ENCODE measurements at regions not wholly inside any gene's neighbourhood (a gene's known extent, or its start where the extent isn't known, plus 50 kb on each side); places are given as distances from the start of the nearest gene placed in this dataset.
A peak's percentile ranks its signal among the peaks of the same experiment; 100 is the strongest.

- no peak for FAIRE-seq
- DNase-seq: no peak
- H3K4me3 ChIP-seq (ENCODE audit: low read depth in 1 of 3, low read length in 3 of 3): no peak overlapping the region
- no peaks in the 10 kb centered on the region for H3K9me3 ChIP-seq (ENCODE audit: control insufficient read depth in 2 of 2, insufficient read depth in 1 of 2, low read depth in 1 of 2, low read length in 1 of 2)
- no peaks in the 10 kb centered on the region for H3K27me3 ChIP-seq (ENCODE audit: control insufficient read depth in 3 of 3, insufficient read depth in 3 of 3, low read length in 3 of 3)
- H3K4me1 ChIP-seq (ENCODE audit: control insufficient read depth in 3 of 3, insufficient read depth in 2 of 3, low read depth in 1 of 3, low read length in 2 of 3): no peaks in the 10 kb centered on the region
- 90 to 96% (median 91%) methylated on average over 5 of the region's 5 CpGs for WGBS, 3 donors
- H3K36me3 ChIP-seq (ENCODE audit: control insufficient read depth in 3 of 3, insufficient read depth in 2 of 3, low read depth in 1 of 3, low read length in 3 of 3): no peaks in the 10 kb centered on the region
- no peak overlapping the region for H3K27ac ChIP-seq (ENCODE audit: low read depth in 1 of 3, low read length in 2 of 3)
Observed at GRCh38 chr7:54679490-54679817, 79.6 kb downstream of the SEC61G start.

- Histone ChIP-seq H3K36me3 (ENCODE audit: control insufficient read depth in 3 of 3, insufficient read depth in 2 of 3, low read depth in 1 of 3, low read length in 3 of 3) (no peaks in the 10 kb centered on the region), H3K9me3 (ENCODE audit: control insufficient read depth in 2 of 2, insufficient read depth in 1 of 2, low read depth in 1 of 2, low read length in 1 of 2) (no peaks in the 10 kb centered on the region), H3K4me1 (ENCODE audit: control insufficient read depth in 3 of 3, insufficient read depth in 2 of 3, low read depth in 1 of 3, low read length in 2 of 3) (no peaks in the 10 kb centered on the region), H3K4me3 (ENCODE audit: low read depth in 1 of 3, low read length in 3 of 3) (no peak overlapping the region), H3K27me3 (ENCODE audit: control insufficient read depth in 3 of 3, insufficient read depth in 3 of 3, low read length in 3 of 3) (no peaks in the 10 kb centered on the region), H3K27ac (ENCODE audit: low read depth in 1 of 3, low read length in 2 of 3) (no peak overlapping the region)
- no peak for DNase-seq
- no peak for FAIRE-seq
- 83 to 88% (median 85%) methylated on average over 6 of the region's 6 CpGs for WGBS, 3 donors
Observed at GRCh38 chr7:54678763-54679489, 80.1 kb downstream of the SEC61G start.

- H3K9me3 ChIP-seq (ENCODE audit: control insufficient read depth in 2 of 2, insufficient read depth in 1 of 2, low read depth in 1 of 2, low read length in 1 of 2): no peaks in the 10 kb centered on the region
- H3K27ac ChIP-seq (ENCODE audit: low read depth in 1 of 3, low read length in 2 of 3): no peak overlapping the region
- H3K36me3 ChIP-seq (ENCODE audit: control insufficient read depth in 3 of 3, insufficient read depth in 2 of 3, low read depth in 1 of 3, low read length in 3 of 3): no peaks in the 10 kb centered on the region
- DNase-seq (no peak), FAIRE-seq (no peak)
- H3K27me3 ChIP-seq (ENCODE audit: control insufficient read depth in 3 of 3, insufficient read depth in 3 of 3, low read length in 3 of 3): peaks cover 0 to 2% (median 0%) of the 10 kb centered on the region in 3 donors
- 83 to 95% (median 90%) methylated on average over 3 of the region's 3 CpGs for WGBS, 3 donors
- no peak overlapping the region for H3K4me3 ChIP-seq (ENCODE audit: low read depth in 1 of 3, low read length in 3 of 3)
- H3K4me1 ChIP-seq (ENCODE audit: control insufficient read depth in 3 of 3, insufficient read depth in 2 of 3, low read depth in 1 of 3, low read length in 2 of 3): no peaks in the 10 kb centered on the region
Observed at GRCh38 chr7:54674891-54675290, 84.1 kb downstream of the SEC61G start.

- Histone ChIP-seq H3K4me3 (ENCODE audit: low read depth in 1 of 3, low read length in 3 of 3) (no peak overlapping the region), H3K4me1 (ENCODE audit: control insufficient read depth in 3 of 3, insufficient read depth in 2 of 3, low read depth in 1 of 3, low read length in 2 of 3) (no peaks in the 10 kb centered on the region), H3K9me3 (ENCODE audit: control insufficient read depth in 2 of 2, insufficient read depth in 1 of 2, low read depth in 1 of 2, low read length in 1 of 2) (no peaks in the 10 kb centered on the region), H3K27me3 (ENCODE audit: control insufficient read depth in 3 of 3, insufficient read depth in 3 of 3, low read length in 3 of 3) (peaks cover 0 to 2% (median 0%) of the 10 kb centered on the region in 3 donors), H3K27ac (ENCODE audit: low read depth in 1 of 3, low read length in 2 of 3) (no peak overlapping the region), H3K36me3 (ENCODE audit: control insufficient read depth in 3 of 3, insufficient read depth in 2 of 3, low read depth in 1 of 3, low read length in 3 of 3) (no peaks in the 10 kb centered on the region)
- no peak for DNase-seq
- FAIRE-seq: no peak
- 77 to 85% (median 81%) methylated on average over 4 of the region's 4 CpGs for WGBS, 3 donors
Observed at GRCh38 chr7:54672519-54672918, 86.5 kb downstream of the SEC61G start.

GRCh38 chr7:54664235-54665228, 94.5 kb downstream of the SEC61G start:
- no peaks in the 10 kb centered on the region for H3K36me3 ChIP-seq (ENCODE audit: control insufficient read depth in 3 of 3, insufficient read depth in 2 of 3, low read depth in 1 of 3, low read length in 3 of 3)
- FAIRE-seq (no peak), DNase-seq (peak; percentile 31 to 62)
- peak overlapping the region in 2 of 3 donors; percentile 0 to 19 for H3K4me3 ChIP-seq (ENCODE audit: low read depth in 1 of 3, low read length in 3 of 3)
- peaks cover 0 to 2% of the 10 kb centered on the region in 2 donors for H3K9me3 ChIP-seq (ENCODE audit: control insufficient read depth in 2 of 2, insufficient read depth in 1 of 2, low read depth in 1 of 2, low read length in 1 of 2)
- 5 to 6% (median 5%) methylated on average over 62 of the region's 62 CpGs for WGBS, 3 donors
- H3K27ac ChIP-seq (ENCODE audit: low read depth in 1 of 3, low read length in 2 of 3): no peak overlapping the region
- no peaks in the 10 kb centered on the region for H3K4me1 ChIP-seq (ENCODE audit: control insufficient read depth in 3 of 3, insufficient read depth in 2 of 3, low read depth in 1 of 3, low read length in 2 of 3)
- H3K27me3 ChIP-seq (ENCODE audit: control insufficient read depth in 3 of 3, insufficient read depth in 3 of 3, low read length in 3 of 3): peaks cover 0 to 32% (median 13%) of the 10 kb centered on the region in 3 donors

- Histone ChIP-seq H3K36me3 (ENCODE audit: control insufficient read depth in 3 of 3, insufficient read depth in 2 of 3, low read depth in 1 of 3, low read length in 3 of 3) (no peaks in the 10 kb centered on the region), H3K27me3 (ENCODE audit: control insufficient read depth in 3 of 3, insufficient read depth in 3 of 3, low read length in 3 of 3) (peaks cover 0 to 32% (median 13%) of the 10 kb centered on the region in 3 donors), H3K9me3 (ENCODE audit: control insufficient read depth in 2 of 2, insufficient read depth in 1 of 2, low read depth in 1 of 2, low read length in 1 of 2) (peaks cover 0 to 2% of the 10 kb centered on the region in 2 donors), H3K4me1 (ENCODE audit: control insufficient read depth in 3 of 3, insufficient read depth in 2 of 3, low read depth in 1 of 3, low read length in 2 of 3) (no peaks in the 10 kb centered on the region), H3K4me3 (ENCODE audit: low read depth in 1 of 3, low read length in 3 of 3) (peak overlapping the region in 1 of 3 donors; percentile 19), H3K27ac (ENCODE audit: low read depth in 1 of 3, low read length in 2 of 3) (no peak overlapping the region)
- FAIRE-seq (no peak), DNase-seq (no peak)
- 11 to 20% (median 16%) methylated on average over 16 of the region's 16 CpGs for WGBS, 3 donors
Observed at GRCh38 chr7:54663603-54664234, 95.3 kb downstream of the SEC61G start.

- 80 to 91% (median 83%) methylated on average over 13 of the region's 13 CpGs for WGBS, 3 donors
- Histone ChIP-seq H3K27ac (ENCODE audit: low read depth in 1 of 3, low read length in 2 of 3) (no peak overlapping the region), H3K9me3 (ENCODE audit: control insufficient read depth in 2 of 2, insufficient read depth in 1 of 2, low read depth in 1 of 2, low read length in 1 of 2) (peaks cover 0 to 2% of the 10 kb centered on the region in 2 donors), H3K27me3 (ENCODE audit: control insufficient read depth in 3 of 3, insufficient read depth in 3 of 3, low read length in 3 of 3) (peaks cover 0 to 32% (median 13%) of the 10 kb centered on the region in 3 donors), H3K36me3 (ENCODE audit: control insufficient read depth in 3 of 3, insufficient read depth in 2 of 3, low read depth in 1 of 3, low read length in 3 of 3) (no peaks in the 10 kb centered on the region), H3K4me3 (ENCODE audit: low read depth in 1 of 3, low read length in 3 of 3) (no peak overlapping the region), H3K4me1 (ENCODE audit: control insufficient read depth in 3 of 3, insufficient read depth in 2 of 3, low read depth in 1 of 3, low read length in 2 of 3) (no peaks in the 10 kb centered on the region)
- FAIRE-seq: no peak
- DNase-seq: no peak
Observed at GRCh38 chr7:54663186-54663585, 95.8 kb downstream of the SEC61G start.

GRCh38 chr7:54662701-54663100, 96.3 kb downstream of the SEC61G start:
- no peak for DNase-seq
- peaks cover 0 to 32% (median 13%) of the 10 kb centered on the region in 3 donors for H3K27me3 ChIP-seq (ENCODE audit: control insufficient read depth in 3 of 3, insufficient read depth in 3 of 3, low read length in 3 of 3)
- no peaks in the 10 kb centered on the region for H3K4me1 ChIP-seq (ENCODE audit: control insufficient read depth in 3 of 3, insufficient read depth in 2 of 3, low read depth in 1 of 3, low read length in 2 of 3)
- FAIRE-seq: no peak
- no peak overlapping the region for H3K4me3 ChIP-seq (ENCODE audit: low read depth in 1 of 3, low read length in 3 of 3)
- H3K27ac ChIP-seq (ENCODE audit: low read depth in 1 of 3, low read length in 2 of 3): no peak overlapping the region
- 66 to 83% (median 81%) methylated on average over 7 of the region's 7 CpGs for WGBS, 3 donors
- no peaks in the 10 kb centered on the region for H3K36me3 ChIP-seq (ENCODE audit: control insufficient read depth in 3 of 3, insufficient read depth in 2 of 3, low read depth in 1 of 3, low read length in 3 of 3)
- peaks cover 0 to 2% of the 10 kb centered on the region in 2 donors for H3K9me3 ChIP-seq (ENCODE audit: control insufficient read depth in 2 of 2, insufficient read depth in 1 of 2, low read depth in 1 of 2, low read length in 1 of 2)

All from small intestine (tissue), 7 donors.